Activated T-cell treated with anti-CD3 and anti-CD28 coated beads, Interleukin-2, amount 50 U/mL, for 72 hours (primary cell): ENCODE measurements at regions not wholly inside any gene's neighbourhood (a gene's known extent, or its start where the extent isn't known, plus 50 kb on each side); places are given as distances from the start of the nearest gene placed in this dataset.

ENCODE experiments used
- ATAC-seq, 2 donors: fragments of 150-1000 bp; cut with Tn5 transposase; replicated peaks in 1 of 2; 2 replicates each; pipeline ENCODE4 v1.10.0; 2021; ENCODE audit warnings: moderate library complexity in 2 of 2, mild to moderate bottlenecking in 1 of 2
- DNase-seq, 2 donors: peaks; one replicate each; pipeline ENCODE4 v3.0.0; 2021 to 2022; ENCODE audit warnings: mixed read lengths in 1 of 2
- H3K27ac Mint-ChIP-seq: one replicate; pipeline ENCODE4 v1.8.0; 2022; ENCODE audit warnings: mild to moderate bottlenecking, moderate library complexity, mixed read lengths
- H3K27me3 Mint-ChIP-seq: one replicate; pipeline ENCODE4 v1.8.0; 2022; ENCODE audit warnings: low read depth, mixed read lengths
- H3K36me3 Mint-ChIP-seq, 2 donors: one replicate each; pipeline ENCODE4 v1.8.0; 2022; ENCODE audit warnings: mixed read lengths in 2 of 2, mild to moderate bottlenecking in 1 of 2; ENCODE audit not compliant: insufficient read depth in 2 of 2
- H3K4me1 Mint-ChIP-seq: one replicate; pipeline ENCODE4 v1.8.0; 2022; ENCODE audit warnings: low read depth, mixed read lengths
- H3K4me3 Mint-ChIP-seq, 2 donors: one replicate each; pipeline ENCODE4 v1.8.0; 2022; ENCODE audit warnings: mild to moderate bottlenecking in 2 of 2, mixed read lengths in 2 of 2, moderate library complexity in 2 of 2
- H3K9me3 Mint-ChIP-seq, 2 donors: one replicate each; pipeline ENCODE4 v1.8.0; 2022; ENCODE audit warnings: mixed read lengths in 2 of 2

GRCh38 chr6:113739041-113739655 is 118.0 kb upstream of the MARCKS start:
- no peak for ATAC-seq
- Mint-ChIP-seq H3K4me3 (no peak overlapping the region), H3K4me1 (peaks cover 6% of the 10 kb centered on the region), H3K27ac (no peak overlapping the region), H3K36me3 (no peaks in the 10 kb centered on the region), H3K27me3 (no peaks in the 10 kb centered on the region), H3K9me3 (peaks cover 0 to 2% of the 10 kb centered on the region in 2 donors)
- DNase-seq = no peak

GRCh38 chr6:113741651-113742050 is 115.5 kb upstream of the MARCKS start:
- no peaks in the 10 kb centered on the region for H3K36me3 Mint-ChIP-seq
- no peaks in the 10 kb centered on the region for H3K4me1 Mint-ChIP-seq
- H3K27ac Mint-ChIP-seq = no peak overlapping the region
- H3K27me3 Mint-ChIP-seq = no peaks in the 10 kb centered on the region
- DNase-seq (no peak), ATAC-seq (no peak)
- peaks cover 0 to 2% of the 10 kb centered on the region in 2 donors for H3K9me3 Mint-ChIP-seq
- H3K4me3 Mint-ChIP-seq = no peak overlapping the region

- DNase-seq (no peak), ATAC-seq (no peak)
- H3K27ac Mint-ChIP-seq = no peak overlapping the region
- no peaks in the 10 kb centered on the region for H3K27me3 Mint-ChIP-seq
- no peaks in the 10 kb centered on the region for H3K4me1 Mint-ChIP-seq
- H3K9me3 Mint-ChIP-seq = peaks cover 0 to 2% of the 10 kb centered on the region in 2 donors
- no peak overlapping the region for H3K4me3 Mint-ChIP-seq
- no peaks in the 10 kb centered on the region for H3K36me3 Mint-ChIP-seq
These were observed 114.8 kb upstream of the MARCKS start for GRCh38 chr6:113742342-113742741.

GRCh38 chr6:113744861-113745260 is 112.3 kb upstream of the MARCKS start:
- H3K4me3 Mint-ChIP-seq = no peak overlapping the region
- no peak overlapping the region for H3K27ac Mint-ChIP-seq
- no peaks in the 10 kb centered on the region for H3K27me3 Mint-ChIP-seq
- ATAC-seq = no peak
- no peaks in the 10 kb centered on the region for H3K36me3 Mint-ChIP-seq
- no peak for DNase-seq
- H3K4me1 Mint-ChIP-seq = no peaks in the 10 kb centered on the region
- H3K9me3 Mint-ChIP-seq = no peaks in the 10 kb centered on the region

GRCh38 chr6:113750151-113750855 is 106.8 kb upstream of the MARCKS start:
- H3K36me3 Mint-ChIP-seq = no peaks in the 10 kb centered on the region
- no peak overlapping the region for H3K4me3 Mint-ChIP-seq
- no peaks in the 10 kb centered on the region for H3K4me1 Mint-ChIP-seq
- no peak for DNase-seq
- no peak for ATAC-seq
- H3K27me3 Mint-ChIP-seq = no peaks in the 10 kb centered on the region
- H3K27ac Mint-ChIP-seq = no peak overlapping the region
- H3K9me3 Mint-ChIP-seq = no peaks in the 10 kb centered on the region

- H3K36me3 Mint-ChIP-seq = no peaks in the 10 kb centered on the region
These were observed 102.9 kb upstream of the MARCKS start for GRCh38 chr6:113754291-113754690.

GRCh38 chr6:113755449-113756289 is 101.5 kb upstream of the MARCKS start:
- DNase-seq (no peak), ATAC-seq (no peak)
- Mint-ChIP-seq H3K9me3 (no peaks in the 10 kb centered on the region), H3K27ac (no peak overlapping the region), H3K27me3 (no peaks in the 10 kb centered on the region), H3K4me3 (no peak overlapping the region), H3K36me3 (no peaks in the 10 kb centered on the region), H3K4me1 (no peaks in the 10 kb centered on the region)

More at GRCh38 chr6:113754291-113754690, 102.9 kb upstream of the MARCKS start:
- DNase-seq = no peak
- no peak for ATAC-seq
- Mint-ChIP-seq H3K4me3 (no peak overlapping the region), H3K4me1 (no peaks in the 10 kb centered on the region), H3K27me3 (no peaks in the 10 kb centered on the region), H3K9me3 (no peaks in the 10 kb centered on the region), H3K27ac (no peak overlapping the region)

GRCh38 chr6:113756290-113756665 is 100.9 kb upstream of the MARCKS start:
- Mint-ChIP-seq H3K4me1 (no peaks in the 10 kb centered on the region), H3K4me3 (no peak overlapping the region), H3K27me3 (no peaks in the 10 kb centered on the region), H3K36me3 (no peaks in the 10 kb centered on the region), H3K9me3 (no peaks in the 10 kb centered on the region), H3K27ac (no peak overlapping the region)
- DNase-seq (no peak), ATAC-seq (no peak)

- DNase-seq (no peak), ATAC-seq (no peak)
- Mint-ChIP-seq H3K9me3 (no peaks in the 10 kb centered on the region), H3K4me3 (no peak overlapping the region), H3K4me1 (peaks cover 5% of the 10 kb centered on the region), H3K36me3 (no peaks in the 10 kb centered on the region), H3K27ac (no peak overlapping the region), H3K27me3 (peaks cover 10% of the 10 kb centered on the region)
These were observed 98.9 kb upstream of the MARCKS start for GRCh38 chr6:113758214-113758613.

- peaks cover 10% of the 10 kb centered on the region for H3K27me3 Mint-ChIP-seq
- H3K9me3 Mint-ChIP-seq = no peaks in the 10 kb centered on the region
- no peaks in the 10 kb centered on the region for H3K36me3 Mint-ChIP-seq
- H3K27ac Mint-ChIP-seq = no peak overlapping the region
- ATAC-seq = no peak
- DNase-seq = no peak
- no peak overlapping the region for H3K4me3 Mint-ChIP-seq
- H3K4me1 Mint-ChIP-seq = peaks cover 13% of the 10 kb centered on the region
These were observed 98.1 kb upstream of the MARCKS start for GRCh38 chr6:113758826-113759574.

- Mint-ChIP-seq H3K4me1 (peaks cover 13% of the 10 kb centered on the region), H3K9me3 (no peaks in the 10 kb centered on the region), H3K27me3 (peaks cover 10% of the 10 kb centered on the region), H3K4me3 (no peak overlapping the region), H3K36me3 (no peaks in the 10 kb centered on the region), H3K27ac (no peak overlapping the region)
- no peak for DNase-seq
- no peak for ATAC-seq
These were observed 94.5 kb upstream of the MARCKS start for GRCh38 chr6:113762641-113763040.

GRCh38 chr6:113763311-113763766 is 93.8 kb upstream of the MARCKS start:
- no peaks in the 10 kb centered on the region for H3K9me3 Mint-ChIP-seq
- no peak overlapping the region for H3K4me3 Mint-ChIP-seq
- H3K27ac Mint-ChIP-seq = no peak overlapping the region
- DNase-seq (no peak), ATAC-seq (no peak)
- H3K4me1 Mint-ChIP-seq = peaks cover 13% of the 10 kb centered on the region
- peaks cover 10% of the 10 kb centered on the region for H3K27me3 Mint-ChIP-seq
- no peaks in the 10 kb centered on the region for H3K36me3 Mint-ChIP-seq

GRCh38 chr6:113763876-113764275 is 93.3 kb upstream of the MARCKS start:
- H3K9me3 Mint-ChIP-seq = no peaks in the 10 kb centered on the region
- H3K4me3 Mint-ChIP-seq = no peak overlapping the region
- peaks cover 13% of the 10 kb centered on the region for H3K4me1 Mint-ChIP-seq
- peak; percentile 54 to 88 for ATAC-seq
- no peak overlapping the region for H3K27ac Mint-ChIP-seq
- no peaks in the 10 kb centered on the region for H3K36me3 Mint-ChIP-seq
- peaks cover 10% of the 10 kb centered on the region for H3K27me3 Mint-ChIP-seq
- peak; percentile 2 for DNase-seq
